ENCODE measurements at regions not wholly inside any gene's neighbourhood (a gene's known extent, or its start where the extent isn't known, plus 50 kb on each side); places are given as distances from the start of the nearest gene placed in this dataset.
"Not testable (repeated sequence)": the region's sequence is repeated elsewhere in the genome, so short reads cannot be mapped to it uniquely, and the experiment has no call there.

- Mint-ChIP-seq H3K9me3 (no peaks in the 10 kb centered on the region), H3K4me3 (no peak overlapping the region), H3K4me1 (no peaks in the 10 kb centered on the region), H3K27ac (no peak overlapping the region), H3K27me3 (peaks cover 8% of the 10 kb centered on the region)
- DNase-seq (no peak), ATAC-seq (no peak)
Measured at GRCh38 chr1:201721082-201722049, 107.6 kb upstream of the IPO9 start.

- ATAC-seq: no peak
- Mint-ChIP-seq H3K27ac (peak overlapping the region; percentile 57 to 81), H3K4me1 (no peaks in the 10 kb centered on the region), H3K27me3 (peaks cover 8% of the 10 kb centered on the region), H3K9me3 (no peaks in the 10 kb centered on the region), H3K4me3 (no peak overlapping the region)
- DNase-seq: no peak
Measured at GRCh38 chr1:201724039-201724765, 104.8 kb upstream of the IPO9 start.

- ATAC-seq: no peak
- H3K4me3 Mint-ChIP-seq: no peak overlapping the region
- H3K9me3 Mint-ChIP-seq: no peaks in the 10 kb centered on the region
- no peaks in the 10 kb centered on the region for H3K4me1 Mint-ChIP-seq
- H3K27me3 Mint-ChIP-seq: peaks cover 8% of the 10 kb centered on the region
- DNase-seq: no peak
- peak overlapping the region in 1 of 2 donors; percentile 81 for H3K27ac Mint-ChIP-seq
Measured at GRCh38 chr1:201724766-201725118, 104.2 kb upstream of the IPO9 start.

GRCh38 chr1:201726700-201727099 lies 102.3 kb upstream of the IPO9 start:
- Mint-ChIP-seq H3K4me1 (no peaks in the 10 kb centered on the region), H3K27me3 (peaks cover 18% of the 10 kb centered on the region), H3K27ac (no peak overlapping the region), H3K4me3 (no peak overlapping the region), H3K9me3 (no peaks in the 10 kb centered on the region)
- no peak for ATAC-seq
- DNase-seq: no peak

GRCh38 chr1:201728731-201729130 lies 100.2 kb upstream of the IPO9 start:
- DNase-seq (no peak), ATAC-seq (no peak)
- Mint-ChIP-seq H3K27me3 (peaks cover 18% of the 10 kb centered on the region), H3K4me1 (no peaks in the 10 kb centered on the region), H3K27ac (no peak overlapping the region), H3K4me3 (no peak overlapping the region), H3K9me3 (no peaks in the 10 kb centered on the region)

GRCh38 chr1:201729973-201730608 lies 98.9 kb upstream of the IPO9 start:
- no peak overlapping the region for H3K4me3 Mint-ChIP-seq
- ATAC-seq: no peak
- no peak overlapping the region for H3K27ac Mint-ChIP-seq
- DNase-seq: no peak
- no peaks in the 10 kb centered on the region for H3K9me3 Mint-ChIP-seq
- peaks cover 15% of the 10 kb centered on the region for H3K27me3 Mint-ChIP-seq
- H3K4me1 Mint-ChIP-seq: no peaks in the 10 kb centered on the region

GRCh38 chr1:201730611-201731010 lies 98.3 kb upstream of the IPO9 start:
- H3K27ac Mint-ChIP-seq: no peak overlapping the region
- H3K27me3 Mint-ChIP-seq: peaks cover 10% of the 10 kb centered on the region

GRCh38 chr1:201731142-201731541 lies 97.8 kb upstream of the IPO9 start:
- ATAC-seq (no peak), DNase-seq (no peak)
- no peaks in the 10 kb centered on the region for H3K4me1 Mint-ChIP-seq
- H3K27me3 Mint-ChIP-seq: peaks cover 10% of the 10 kb centered on the region
- no peak overlapping the region for H3K27ac Mint-ChIP-seq
- H3K9me3 Mint-ChIP-seq: no peaks in the 10 kb centered on the region
- no peak overlapping the region for H3K4me3 Mint-ChIP-seq

More at GRCh38 chr1:201730611-201731010, 98.3 kb upstream of the IPO9 start:
- ATAC-seq: no peak
- DNase-seq: no peak
- no peaks in the 10 kb centered on the region for H3K4me1 Mint-ChIP-seq
- no peak overlapping the region for H3K4me3 Mint-ChIP-seq
- no peaks in the 10 kb centered on the region for H3K9me3 Mint-ChIP-seq

- H3K9me3 Mint-ChIP-seq: no peaks in the 10 kb centered on the region
- no peak overlapping the region for H3K4me3 Mint-ChIP-seq
- no peaks in the 10 kb centered on the region for H3K4me1 Mint-ChIP-seq
- ATAC-seq (no peak), DNase-seq (no peak)
- peaks cover 13% of the 10 kb centered on the region for H3K27me3 Mint-ChIP-seq
- H3K27ac Mint-ChIP-seq: peak overlapping the region in 1 of 2 donors; percentile 37
Measured at GRCh38 chr1:201731592-201731991, 97.4 kb upstream of the IPO9 start.

GRCh38 chr1:201732351-201732750 lies 96.6 kb upstream of the IPO9 start:
- no peaks in the 10 kb centered on the region for H3K4me1 Mint-ChIP-seq
- no peaks in the 10 kb centered on the region for H3K9me3 Mint-ChIP-seq
- H3K27me3 Mint-ChIP-seq: peaks cover 20% of the 10 kb centered on the region
- ATAC-seq (no peak), DNase-seq (no peak)
- no peak overlapping the region for H3K27ac Mint-ChIP-seq
- H3K4me3 Mint-ChIP-seq: no peak overlapping the region

- H3K4me3 Mint-ChIP-seq, DNase-seq, H3K9me3 Mint-ChIP-seq, ATAC-seq, H3K4me1 Mint-ChIP-seq, H3K27ac Mint-ChIP-seq: not testable (repeated sequence)
- H3K27me3 Mint-ChIP-seq: peaks cover 39% of the 10 kb centered on the region
Measured at GRCh38 chr1:201734221-201734620, 94.7 kb upstream of the IPO9 start.

GRCh38 chr1:201734786-201735185 lies 94.2 kb upstream of the IPO9 start:
- Mint-ChIP-seq H3K4me1 (peaks cover 10% of the 10 kb centered on the region), H3K27me3 (peaks cover 43% of the 10 kb centered on the region), H3K27ac (no peak overlapping the region), H3K4me3 (no peak overlapping the region), H3K9me3 (no peaks in the 10 kb centered on the region)
- ATAC-seq (no peak), DNase-seq (no peak)

- Mint-ChIP-seq H3K9me3 (no peaks in the 10 kb centered on the region), H3K27me3 (peaks cover 53% of the 10 kb centered on the region), H3K4me3 (no peak overlapping the region), H3K27ac (no peak overlapping the region), H3K4me1 (peaks cover 24% of the 10 kb centered on the region)
- DNase-seq (no peak), ATAC-seq (no peak)
Measured at GRCh38 chr1:201736707-201737320, 92.1 kb upstream of the IPO9 start.

GRCh38 chr1:201737352-201738060 lies 91.5 kb upstream of the IPO9 start:
- no peaks in the 10 kb centered on the region for H3K9me3 Mint-ChIP-seq
- no peak overlapping the region for H3K4me3 Mint-ChIP-seq
- DNase-seq (no peak), ATAC-seq (no peak)
- peaks cover 59% of the 10 kb centered on the region for H3K27me3 Mint-ChIP-seq
- H3K4me1 Mint-ChIP-seq: peaks cover 24% of the 10 kb centered on the region
- H3K27ac Mint-ChIP-seq: no peak overlapping the region

- Mint-ChIP-seq H3K27me3 (peaks cover 61% of the 10 kb centered on the region), H3K9me3 (no peaks in the 10 kb centered on the region), H3K4me1 (peaks cover 24% of the 10 kb centered on the region), H3K27ac (peak overlapping the region in 1 of 2 donors; percentile 37), H3K4me3 (peak overlapping the region; percentile 80 to 88)
- ATAC-seq: no peak
- no peak for DNase-seq
Measured at GRCh38 chr1:201739080-201739479, 89.9 kb upstream of the IPO9 start.
